ENCODE measurements at regions not wholly inside any gene's neighbourhood (a gene's known extent, or its start where the extent isn't known, plus 50 kb on each side); places are given as distances from the start of the nearest gene placed in this dataset.
A peak's percentile ranks its signal among the peaks of the same experiment; 100 is the strongest.

DNA sequence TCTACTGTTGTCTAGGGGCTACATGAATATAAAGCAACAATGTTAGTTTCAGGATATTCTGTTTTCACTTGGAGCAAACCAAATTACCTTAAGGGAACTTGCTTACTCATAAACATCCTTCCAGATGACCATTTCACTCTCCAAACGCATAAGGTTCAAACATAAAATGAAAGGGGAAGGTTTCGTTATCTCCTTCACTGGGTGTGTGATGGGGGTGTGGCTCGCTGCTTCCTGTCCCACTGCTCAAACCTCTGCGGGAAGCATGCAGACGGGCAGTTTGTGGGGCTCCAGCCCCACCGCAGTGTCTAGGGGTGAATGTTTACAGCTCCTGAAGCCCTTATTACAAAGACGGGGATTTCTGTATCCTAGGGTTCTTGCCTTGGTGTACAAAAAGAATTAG is 1310.9 kb upstream of the TMEFF2 start:
- intact Hi-C loops (cut with DNase I) = no loop called here
- 86 to 92% methylated on average over 7 of the region's 7 CpGs for WGBS, 2 donors
- H3K27ac ChIP-seq = no peak overlapping the region
- DNase-seq = no peak
- no peak for TF ChIP-seq POLR2A (IDR thresholded peaks at IDR 0.05)
- TF ChIP-seq, protein P1, sequence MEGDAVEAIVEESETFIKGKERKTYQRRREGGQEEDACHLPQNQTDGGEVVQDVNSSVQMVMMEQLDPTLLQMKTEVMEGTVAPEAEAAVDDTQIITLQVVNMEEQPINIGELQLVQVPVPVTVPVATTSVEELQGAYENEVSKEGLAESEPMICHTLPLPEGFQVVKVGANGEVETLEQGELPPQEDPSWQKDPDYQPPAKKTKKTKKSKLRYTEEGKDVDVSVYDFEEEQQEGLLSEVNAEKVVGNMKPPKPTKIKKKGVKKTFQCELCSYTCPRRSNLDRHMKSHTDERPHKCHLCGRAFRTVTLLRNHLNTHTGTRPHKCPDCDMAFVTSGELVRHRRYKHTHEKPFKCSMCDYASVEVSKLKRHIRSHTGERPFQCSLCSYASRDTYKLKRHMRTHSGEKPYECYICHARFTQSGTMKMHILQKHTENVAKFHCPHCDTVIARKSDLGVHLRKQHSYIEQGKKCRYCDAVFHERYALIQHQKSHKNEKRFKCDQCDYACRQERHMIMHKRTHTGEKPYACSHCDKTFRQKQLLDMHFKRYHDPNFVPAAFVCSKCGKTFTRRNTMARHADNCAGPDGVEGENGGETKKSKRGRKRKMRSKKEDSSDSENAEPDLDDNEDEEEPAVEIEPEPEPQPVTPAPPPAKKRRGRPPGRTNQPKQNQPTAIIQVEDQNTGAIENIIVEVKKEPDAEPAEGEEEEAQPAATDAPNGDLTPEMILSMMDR (IDR thresholded peaks at IDR 0.05) = no peak
- no peak overlapping the region for H3K4me3 ChIP-seq (replicated peaks in 1 of 3)
- peaks cover 3% of the 10 kb centered on the region for H3K9me3 ChIP-seq
- H3K4me1 ChIP-seq = no peaks in the 10 kb centered on the region
- H3K36me3 ChIP-seq = no peaks in the 10 kb centered on the region
- H3K27me3 ChIP-seq = no peaks in the 10 kb centered on the region

DNA sequence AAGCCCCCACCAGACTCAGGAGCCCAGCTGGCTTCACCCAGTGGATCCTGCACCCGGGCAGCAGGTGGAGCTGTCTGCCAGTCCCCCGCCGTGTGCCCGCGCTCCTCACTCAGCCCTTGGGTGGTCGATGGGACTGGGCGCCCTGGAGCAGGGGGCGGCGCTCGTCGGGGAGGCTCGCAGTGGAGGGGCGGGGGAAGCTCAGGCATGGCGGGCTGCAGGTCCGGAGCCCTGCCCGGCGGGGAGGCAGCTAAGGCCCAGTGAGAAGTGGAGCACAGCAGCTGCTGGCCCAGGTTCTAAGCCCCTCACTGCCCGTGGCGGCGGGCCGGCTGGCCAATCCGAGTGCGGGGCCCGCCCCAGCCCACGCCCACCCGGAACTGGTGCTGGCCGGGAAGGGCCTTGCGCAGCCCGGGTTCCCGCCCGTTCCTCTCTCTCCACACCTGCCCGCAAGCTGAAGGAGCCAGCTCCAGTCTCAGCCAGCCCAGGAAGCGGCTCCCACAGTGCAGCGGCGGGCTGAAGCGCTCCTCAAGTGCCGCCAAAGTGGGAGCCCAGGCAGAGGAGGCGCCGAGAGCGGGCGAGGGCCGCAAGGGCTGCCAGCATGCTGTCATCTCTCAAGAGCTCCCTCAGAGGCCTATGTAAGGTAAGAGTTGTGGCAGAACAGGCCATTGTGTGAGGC is 1307.8 kb upstream of the TMEFF2 start:
- WGBS, 2 donors = 92 to 95% methylated on average over 4 to 21 of the region's 42 CpGs
- peak in 1 of 2 donors; percentile 3 for DNase-seq

DNA sequence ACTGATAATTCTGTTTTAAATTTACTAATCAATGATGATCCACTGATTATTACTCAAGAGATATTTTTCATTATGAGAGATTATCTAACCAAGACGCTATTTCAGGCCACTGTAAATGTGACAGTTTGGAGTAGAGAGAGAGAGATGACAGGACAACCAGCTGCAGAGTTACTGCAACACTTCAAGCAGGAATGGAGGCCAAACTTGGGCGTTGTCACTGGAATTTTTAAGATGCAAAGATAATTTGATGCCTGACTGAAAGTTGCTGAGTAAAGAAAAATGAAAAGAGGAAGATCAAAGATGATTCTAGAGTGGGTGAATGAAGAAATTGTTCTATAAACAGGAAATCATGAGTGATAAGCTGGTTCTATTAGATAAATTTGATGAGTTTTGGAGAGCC is 1302.1 kb upstream of the TMEFF2 start:
- no peaks in the 10 kb centered on the region for H3K9me3 ChIP-seq
- no peaks in the 10 kb centered on the region for H3K4me1 ChIP-seq
- H3K27ac ChIP-seq = no peak overlapping the region
- intact Hi-C loops (cut with DNase I) = no loop called here
- H3K4me3 ChIP-seq (replicated peaks in 1 of 3) = no peak overlapping the region
- DNase-seq = no peak
- WGBS, 2 donors = 66 to 76% methylated on average over 2 of the region's 2 CpGs
- no peaks in the 10 kb centered on the region for H3K27me3 ChIP-seq
- TF ChIP-seq, protein P1 (IDR thresholded peaks at IDR 0.05) = no peak
- no peak for TF ChIP-seq POLR2A (IDR thresholded peaks at IDR 0.05)
- no peaks in the 10 kb centered on the region for H3K36me3 ChIP-seq

More for the DNA sequence above, 1307.8 kb upstream of the TMEFF2 start:
- Histone ChIP-seq H3K27ac (no peak overlapping the region), H3K9me3 (peaks cover 3% of the 10 kb centered on the region), H3K4me1 (no peaks in the 10 kb centered on the region), H3K36me3 (no peaks in the 10 kb centered on the region), H3K27me3 (no peaks in the 10 kb centered on the region), H3K4me3 (replicated peaks in 1 of 3) (no peak overlapping the region)
- intact Hi-C loops (cut with DNase I) = no loop called here
- TF ChIP-seq POLR2A (IDR thresholded peaks at IDR 0.05) = no peak
- TF ChIP-seq, protein P1 (IDR thresholded peaks at IDR 0.05) = no peak

DNA sequence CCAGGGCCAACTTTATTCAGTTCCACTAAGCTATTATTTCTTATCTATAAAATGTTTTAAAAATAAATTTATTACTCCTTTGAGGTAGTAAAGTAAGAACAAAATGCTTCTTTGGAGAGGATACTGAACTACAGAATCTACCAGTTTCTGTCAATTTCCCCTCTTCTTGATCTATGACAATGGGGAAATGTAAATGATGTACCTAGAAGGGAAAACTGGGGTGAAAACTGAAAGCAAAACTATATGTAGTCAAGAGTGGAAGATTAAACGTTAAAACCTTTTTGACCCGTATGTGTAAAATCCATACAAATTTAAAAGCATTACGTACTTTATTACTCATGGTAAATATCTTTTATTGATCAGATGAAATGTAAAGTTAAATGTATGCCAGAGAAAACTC is 1287.8 kb upstream of the TMEFF2 start:
- Histone ChIP-seq H3K4me3 (replicated peaks in 1 of 3) (no peak overlapping the region), H3K27ac (no peak overlapping the region), H3K27me3 (no peaks in the 10 kb centered on the region), H3K36me3 (no peaks in the 10 kb centered on the region), H3K9me3 (no peaks in the 10 kb centered on the region), H3K4me1 (no peaks in the 10 kb centered on the region)
- no peak for DNase-seq
- TF ChIP-seq POLR2A (IDR thresholded peaks at IDR 0.05) = no peak
- TF ChIP-seq, protein P1 (IDR thresholded peaks at IDR 0.05) = no peak
- WGBS, 2 donors = 93 to 95% methylated on average over 3 of the region's 3 CpGs
- intact Hi-C loops (cut with DNase I) = no loop called here

DNA sequence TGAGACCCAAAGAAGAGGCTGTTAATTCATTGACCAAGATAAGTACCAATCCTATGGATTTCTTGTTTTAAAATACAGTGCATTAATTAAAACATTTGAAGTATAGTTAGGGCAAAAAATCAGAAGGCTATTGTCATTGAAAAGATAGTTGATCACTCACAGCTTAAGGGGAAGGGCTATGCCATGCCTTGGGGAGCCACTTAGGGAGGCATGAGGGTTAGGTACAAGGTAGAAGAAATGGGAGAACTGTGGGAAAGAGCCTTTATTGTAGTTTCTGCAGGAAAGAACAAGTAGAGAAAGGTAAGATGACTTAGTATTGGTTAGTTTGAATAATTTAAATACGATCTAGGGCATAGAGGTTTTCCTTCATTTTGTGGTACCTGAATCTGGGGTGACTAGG is 1285.5 kb upstream of the TMEFF2 start:
- Histone ChIP-seq H3K36me3 (no peaks in the 10 kb centered on the region), H3K4me3 (replicated peaks in 1 of 3) (no peak overlapping the region), H3K27me3 (no peaks in the 10 kb centered on the region), H3K4me1 (no peaks in the 10 kb centered on the region), H3K9me3 (no peaks in the 10 kb centered on the region), H3K27ac (no peak overlapping the region)
- 82 to 87% methylated on average over 1 of the region's 1 CpG for WGBS, 2 donors
- TF ChIP-seq, protein P1 (IDR thresholded peaks at IDR 0.05) = no peak
- TF ChIP-seq POLR2A (IDR thresholded peaks at IDR 0.05) = no peak
- intact Hi-C loops (cut with DNase I) = no loop called here
- no peak for DNase-seq
